AG10803 (cell line): ENCODE measurements at regions not wholly inside any gene's neighbourhood (a gene's known extent, or its start where the extent isn't known, plus 50 kb on each side); places are given as distances from the start of the nearest gene placed in this dataset.

Experiments used
- DNase-seq: peaks from one replicate; pipeline ENCODE4 v3.0.0; 2010; ENCODE audit warnings: low read depth
- H3K4me3 ChIP-seq: 2 replicates; pipeline ENCODE4 v1.5.1; 2011; ENCODE audit warnings: mild to moderate bottlenecking, low read length, control low read depth
- TF ChIP-seq, protein P1 (sequence below): conservative IDR thresholded peaks from 2 replicates; pipeline ENCODE4 v1.5.1; 2011; ENCODE audit warnings: mild to moderate bottlenecking, low read length, control low read depth, inconsistent platforms

DNA sequence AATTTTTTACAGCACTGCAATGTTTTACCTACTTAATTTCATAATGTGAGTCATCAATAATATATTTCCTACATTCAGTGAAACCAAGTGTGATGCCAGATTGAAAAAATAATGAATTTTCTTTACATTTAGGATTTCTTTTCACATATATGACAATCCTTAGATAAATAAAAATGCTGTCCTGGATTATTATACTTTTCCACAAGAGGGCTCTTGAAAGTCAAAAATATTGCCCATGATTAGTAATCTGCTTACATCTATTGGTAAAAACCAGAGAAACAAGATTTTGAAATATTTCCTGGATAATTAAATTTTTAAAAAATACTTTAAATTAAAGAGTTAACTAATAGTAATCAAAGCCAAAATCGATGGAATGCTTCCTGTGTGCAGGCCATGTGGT is 86.8 kb upstream of the PLPPR4 start:
- no peak overlapping the region for H3K4me3 ChIP-seq
- no peak for DNase-seq
- TF ChIP-seq, protein P1, sequence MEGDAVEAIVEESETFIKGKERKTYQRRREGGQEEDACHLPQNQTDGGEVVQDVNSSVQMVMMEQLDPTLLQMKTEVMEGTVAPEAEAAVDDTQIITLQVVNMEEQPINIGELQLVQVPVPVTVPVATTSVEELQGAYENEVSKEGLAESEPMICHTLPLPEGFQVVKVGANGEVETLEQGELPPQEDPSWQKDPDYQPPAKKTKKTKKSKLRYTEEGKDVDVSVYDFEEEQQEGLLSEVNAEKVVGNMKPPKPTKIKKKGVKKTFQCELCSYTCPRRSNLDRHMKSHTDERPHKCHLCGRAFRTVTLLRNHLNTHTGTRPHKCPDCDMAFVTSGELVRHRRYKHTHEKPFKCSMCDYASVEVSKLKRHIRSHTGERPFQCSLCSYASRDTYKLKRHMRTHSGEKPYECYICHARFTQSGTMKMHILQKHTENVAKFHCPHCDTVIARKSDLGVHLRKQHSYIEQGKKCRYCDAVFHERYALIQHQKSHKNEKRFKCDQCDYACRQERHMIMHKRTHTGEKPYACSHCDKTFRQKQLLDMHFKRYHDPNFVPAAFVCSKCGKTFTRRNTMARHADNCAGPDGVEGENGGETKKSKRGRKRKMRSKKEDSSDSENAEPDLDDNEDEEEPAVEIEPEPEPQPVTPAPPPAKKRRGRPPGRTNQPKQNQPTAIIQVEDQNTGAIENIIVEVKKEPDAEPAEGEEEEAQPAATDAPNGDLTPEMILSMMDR = peak; percentile 31

DNA sequence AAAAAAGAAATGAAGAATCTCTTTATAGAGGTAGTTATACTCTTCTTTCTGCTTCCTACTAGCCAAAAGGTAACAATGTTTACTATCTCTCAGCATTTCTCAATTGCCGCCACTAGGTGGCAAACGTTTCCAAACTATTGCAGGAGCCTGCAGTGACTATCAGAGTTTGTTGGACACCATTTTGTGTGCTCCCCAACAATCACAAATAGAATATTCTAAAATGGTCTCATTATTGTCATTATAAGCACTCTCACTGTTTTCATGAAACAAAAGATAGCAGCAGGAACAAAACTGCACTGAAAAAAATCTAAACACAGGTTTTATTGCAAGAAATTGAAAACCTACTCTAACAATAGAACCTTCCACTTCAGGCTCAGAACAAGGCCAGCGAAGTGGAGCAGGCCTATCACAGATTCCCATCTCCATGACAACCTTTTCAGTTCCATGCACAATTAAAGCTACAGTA is 83.9 kb upstream of the PLPPR4 start:
- H3K4me3 ChIP-seq = no peak overlapping the region
- TF ChIP-seq, protein P1 = peak; percentile 87
- DNase-seq = peak; percentile 74

DNA sequence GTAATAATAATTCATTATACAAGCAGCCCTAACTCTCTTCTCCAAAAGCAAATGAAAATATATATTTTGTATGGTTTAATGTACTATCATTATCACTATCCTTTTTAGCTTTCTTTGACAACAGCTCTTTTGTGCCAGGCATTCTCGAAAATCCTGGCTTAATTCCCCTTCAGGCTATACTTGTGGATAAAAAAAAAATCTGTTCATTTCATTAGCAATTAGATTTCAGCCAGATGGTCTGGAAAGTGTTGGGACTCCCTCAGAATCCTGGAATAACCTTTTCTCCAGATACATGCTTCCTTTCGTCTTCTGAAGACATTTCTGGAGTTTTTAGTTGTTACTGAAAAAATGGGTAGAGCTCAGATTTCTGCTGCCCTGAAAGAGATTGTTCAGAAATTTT is 83.4 kb upstream of the PLPPR4 start:
- TF ChIP-seq, protein P1 = no peak
- H3K4me3 ChIP-seq = no peak overlapping the region
- DNase-seq = no peak

DNA sequence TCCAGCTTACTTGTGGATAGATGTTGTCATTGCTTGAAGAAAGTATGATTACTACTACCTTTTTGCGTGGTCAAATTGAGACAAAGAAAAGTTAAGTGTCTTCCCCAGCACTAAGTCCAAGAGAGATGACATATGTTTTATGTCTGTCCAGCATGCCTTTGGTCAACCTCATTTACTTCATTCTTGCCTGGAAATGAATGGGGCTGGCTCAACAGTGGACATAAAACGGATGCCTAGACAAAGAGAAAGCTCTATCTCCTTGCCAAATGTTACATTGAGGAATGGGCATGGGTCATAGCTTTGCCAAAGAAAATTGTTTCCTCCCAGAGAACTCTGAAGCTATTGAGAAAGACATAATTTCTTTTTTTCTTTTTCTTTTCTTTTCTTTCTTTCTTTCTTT is 82.4 kb upstream of the PLPPR4 start:
- TF ChIP-seq, protein P1 = no peak
- DNase-seq = peak; percentile 49
- H3K4me3 ChIP-seq = no peak overlapping the region

DNA sequence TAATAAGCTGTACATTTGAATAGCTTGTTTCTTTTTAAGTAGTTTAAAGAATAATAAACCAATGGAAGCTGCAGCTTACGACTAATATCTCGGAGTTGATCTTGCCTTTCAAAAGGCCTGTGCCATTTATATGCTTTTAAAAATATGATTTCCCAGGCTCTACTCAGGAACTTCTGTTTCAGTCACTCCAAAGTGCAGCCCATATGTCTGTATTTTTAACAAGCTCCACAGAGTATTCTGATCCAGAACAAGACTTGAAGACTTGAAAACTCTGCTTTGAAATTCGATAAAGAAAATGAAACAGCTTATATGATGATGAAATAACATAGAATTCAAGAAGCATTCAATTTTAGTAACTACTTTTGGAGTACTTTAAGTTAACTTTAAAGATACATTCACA is 79.1 kb upstream of the PLPPR4 start:
- no peak overlapping the region for H3K4me3 ChIP-seq
- TF ChIP-seq, protein P1 = no peak

DNA sequence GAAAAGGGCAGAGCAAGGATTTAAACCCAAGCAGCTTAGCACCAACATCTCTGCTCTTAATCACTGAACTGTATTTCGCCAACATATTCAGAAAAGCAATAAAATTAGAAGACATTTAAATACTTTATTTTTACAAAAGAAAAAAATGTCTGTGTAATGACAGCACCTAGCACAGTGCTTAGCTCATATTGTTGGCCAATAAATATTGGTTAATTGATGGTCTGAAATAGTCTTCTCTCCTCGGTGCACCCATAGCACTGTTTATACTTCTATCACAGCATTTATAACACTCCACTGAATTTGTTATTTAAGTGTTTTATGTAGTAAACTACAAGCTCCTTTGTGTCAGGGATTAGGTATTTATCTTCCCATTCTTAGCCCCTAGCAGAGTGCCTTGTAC is 70.9 kb upstream of the PLPPR4 start:
- TF ChIP-seq, protein P1 = no peak
- H3K4me3 ChIP-seq = no peak overlapping the region
- no peak for DNase-seq

More for the DNA sequence above, 79.1 kb upstream of the PLPPR4 start:
- no peak for DNase-seq

DNA sequence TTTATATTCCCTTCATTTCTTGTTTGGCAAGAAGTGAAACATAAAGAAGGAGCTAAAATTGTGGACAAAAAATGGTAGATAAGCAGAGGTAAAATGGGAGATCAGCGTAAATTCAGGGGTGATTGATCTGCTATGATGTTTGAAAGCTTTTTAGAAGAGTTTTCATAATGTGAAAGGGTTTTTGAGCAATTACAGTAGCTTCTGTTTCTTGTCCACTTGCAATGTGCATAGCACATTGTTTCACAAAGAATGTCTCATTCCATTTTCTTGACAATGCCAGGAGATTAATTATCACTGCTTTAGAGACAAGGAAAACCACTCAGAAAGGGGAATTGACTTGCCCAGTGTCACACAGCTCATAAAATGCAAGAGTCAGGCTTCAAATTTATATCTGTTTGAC is 65.9 kb upstream of the PLPPR4 start:
- DNase-seq = no peak
- TF ChIP-seq, protein P1 = no peak
- H3K4me3 ChIP-seq = no peak overlapping the region
